ENCODE measurements at regions not wholly inside any gene's neighbourhood (a gene's known extent, or its start where the extent isn't known, plus 50 kb on each side); places are given as distances from the start of the nearest gene placed in this dataset.

DNA sequence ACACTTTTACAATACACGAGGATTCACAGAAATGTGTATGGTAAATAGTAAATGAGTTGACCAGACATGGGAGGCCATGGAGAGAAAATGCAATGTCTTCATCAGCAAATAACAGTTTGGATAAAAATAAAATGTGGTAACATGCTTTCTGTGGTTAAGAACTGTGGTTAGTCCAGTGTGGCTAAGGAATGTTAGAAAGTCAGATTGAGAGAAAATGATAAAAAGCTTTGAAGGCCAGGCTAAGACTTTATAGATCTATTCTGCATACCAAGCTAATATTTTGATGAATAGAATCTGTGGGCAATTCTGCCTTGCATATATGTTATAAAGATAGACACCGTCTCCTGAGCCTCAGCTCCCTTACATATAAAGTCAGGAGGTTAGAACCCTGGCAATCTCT lies 215.9 kb downstream of the SOX11 start:
- intact Hi-C loops (cut with DNase I): no loop called here
- DNase-seq: no peak

DNA sequence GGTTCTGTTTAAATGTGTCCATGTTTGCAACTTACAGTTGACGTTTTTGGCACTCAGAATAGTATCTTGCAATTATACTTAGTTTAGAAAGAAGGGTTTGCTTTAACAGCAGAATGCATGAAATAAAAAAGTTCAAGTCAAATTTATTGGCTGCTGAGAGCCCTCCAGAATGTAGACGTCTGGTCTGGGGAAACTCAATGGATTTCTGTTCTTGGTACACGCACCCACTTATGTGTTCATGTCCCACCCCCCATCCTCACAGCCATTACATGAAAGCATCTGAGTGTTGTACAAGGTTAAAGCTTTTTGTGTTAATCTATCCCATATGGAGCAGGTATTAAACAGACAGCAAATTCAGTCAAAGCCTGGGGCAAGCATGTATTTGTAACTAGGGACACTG lies 219.5 kb downstream of the SOX11 start:
- DNase-seq: no peak
- intact Hi-C loops (cut with DNase I): no loop called here

GRCh38 chr2:5913711-5914395 lies 221.7 kb downstream of the SOX11 start:
- intact Hi-C loops (cut with DNase I): no loop called here
- no peak for DNase-seq

GRCh38 chr2:5914811-5915611 lies 222.8 kb downstream of the SOX11 start:
- intact Hi-C loops (cut with DNase I): no loop called here
- DNase-seq: no peak

DNA sequence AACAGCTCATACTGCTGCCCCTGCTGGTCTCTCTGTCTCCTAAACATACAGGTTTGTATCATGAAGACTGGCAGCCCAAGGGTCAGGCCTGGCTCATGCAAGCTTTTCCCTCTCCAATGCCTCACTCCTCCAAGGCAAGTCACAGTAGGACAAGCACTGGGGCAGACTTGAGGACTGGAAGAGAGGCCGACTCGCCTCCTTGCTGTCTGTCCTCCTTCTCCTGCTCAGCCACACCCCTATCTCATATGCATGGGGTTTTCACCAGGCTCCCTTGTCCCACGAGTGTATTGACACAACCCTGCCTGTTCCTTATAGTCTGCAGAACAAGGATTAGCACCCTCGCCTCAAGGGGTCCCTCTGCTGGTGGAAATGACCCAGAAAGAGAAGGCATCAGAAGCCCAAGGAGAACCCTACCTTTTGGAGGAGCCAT lies 223.7 kb downstream of the SOX11 start:
- peak in 15 of 42 donors; percentile 18 to 78 (median 46) for DNase-seq
- intact Hi-C loops (cut with DNase I): no loop called here

DNA sequence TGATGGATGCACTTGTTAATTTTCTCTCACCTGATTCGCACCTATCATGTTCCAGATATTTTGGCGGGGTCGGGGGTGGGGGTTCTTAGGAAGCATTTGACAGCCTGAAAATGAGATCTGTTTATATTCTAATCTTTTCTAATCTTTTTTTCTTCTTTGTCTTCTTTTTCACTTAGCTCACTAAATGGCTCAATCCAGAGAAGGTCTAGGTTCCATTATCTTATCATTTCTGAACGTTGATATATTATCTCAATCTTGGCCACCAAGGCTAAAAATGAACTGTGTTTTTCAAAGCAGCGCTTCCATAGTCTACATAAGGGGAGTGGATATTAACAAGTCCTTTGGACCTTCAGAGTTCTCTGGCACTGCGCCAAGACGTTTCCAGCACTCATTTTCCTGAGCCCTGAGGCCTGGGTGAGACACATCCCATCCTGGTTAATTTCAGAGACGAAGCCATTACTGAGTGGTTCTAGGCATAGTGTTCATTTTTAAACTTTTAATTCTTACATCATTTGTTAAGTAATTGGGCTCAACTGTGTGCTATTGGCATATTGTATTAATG lies 229.0 kb downstream of the SOX11 start:
- no peak for DNase-seq
- intact Hi-C loops (cut with DNase I): no loop called here

DNA sequence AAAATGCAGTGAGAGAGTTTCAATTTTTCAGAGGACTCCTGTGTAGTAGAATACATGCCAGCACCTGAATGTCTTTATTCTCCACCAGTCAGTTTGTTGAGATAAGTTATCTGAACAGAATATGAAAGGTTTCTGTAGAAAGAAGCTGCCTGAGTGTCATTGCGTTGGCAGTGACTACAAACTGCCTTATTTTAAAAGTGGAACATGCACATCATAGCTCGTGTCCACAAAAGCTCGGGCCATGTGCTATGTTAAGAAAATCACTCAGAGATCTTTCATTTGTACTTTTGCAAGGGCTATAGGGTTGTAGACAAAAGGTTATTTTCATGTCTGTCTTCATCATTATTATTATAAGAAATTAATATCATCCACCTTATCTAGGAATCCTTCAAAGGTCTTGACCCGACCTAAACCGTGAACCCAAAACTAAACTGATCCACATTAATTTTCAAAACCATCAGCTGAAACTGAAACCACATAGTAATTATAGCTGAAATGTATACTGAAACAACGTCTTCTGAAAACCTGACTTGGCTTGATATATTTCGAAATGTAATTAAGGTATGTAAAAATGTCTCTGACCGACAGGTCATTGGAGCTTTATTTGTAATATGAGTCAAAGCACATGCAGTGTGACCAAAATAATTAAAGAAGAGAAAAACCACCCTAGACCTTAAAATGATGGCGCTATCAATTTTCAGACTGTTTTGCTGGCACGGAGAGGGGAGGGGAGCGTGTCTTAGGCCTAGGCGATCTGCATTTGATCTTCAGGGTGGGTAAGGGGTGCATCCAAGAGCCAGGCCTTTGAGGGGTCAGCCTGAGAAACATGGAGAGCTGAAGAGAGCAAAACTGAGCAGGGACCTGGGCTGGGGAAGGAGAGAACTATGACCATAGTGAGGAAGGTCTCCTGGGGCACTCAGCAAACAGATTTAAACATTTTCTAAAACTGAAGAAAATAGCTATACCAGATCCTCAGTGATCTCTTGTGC lies 232.1 kb downstream of the SOX11 start:
- no peak for DNase-seq
- intact Hi-C loops (cut with DNase I): no loop called here

- peak in 7 of 42 donors; percentile 20 to 64 (median 46) for DNase-seq
- intact Hi-C loops (cut with DNase I): no loop called here
Measured at GRCh38 chr2:5925604-5926003, 233.4 kb downstream of the SOX11 start.

GRCh38 chr2:5926871-5927512 lies 234.8 kb downstream of the SOX11 start:
- intact Hi-C loops (cut with DNase I): no loop called here
- DNase-seq: peak in 12 of 42 donors; percentile 27 to 69 (median 46)

- intact Hi-C loops (cut with DNase I): loop anchor here (10.0 kb wide), 1 partner anchor 152 kb away; no protein-coding TSS in a partner anchor
- peak; percentile 78 to 96 (median 89) for DNase-seq
Measured at GRCh38 chr2:5932556-5933469, 240.6 kb downstream of the SOX11 start.

DNA sequence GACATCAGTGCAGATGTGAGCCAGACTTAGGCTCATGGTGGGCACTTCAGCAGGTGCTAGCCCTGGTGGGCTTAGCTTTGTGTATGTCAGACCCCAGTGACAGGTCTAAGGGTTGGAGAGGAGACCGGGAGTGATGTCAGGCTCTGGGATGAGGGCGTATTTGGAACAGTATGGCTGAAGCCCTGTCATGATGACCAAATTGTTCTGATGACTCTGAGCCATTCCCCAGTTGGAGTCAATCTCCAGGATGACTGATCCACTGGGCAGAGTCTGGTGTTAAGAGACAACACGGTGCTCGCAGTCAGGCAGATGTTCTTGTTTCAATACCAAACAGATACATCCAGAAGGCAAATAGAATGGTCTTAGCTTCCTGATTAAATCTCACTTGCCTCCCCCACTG lies 241.5 kb downstream of the SOX11 start:
- intact Hi-C loops (cut with DNase I): loop anchor here (10.0 kb wide), 1 partner anchor 151 kb away; no protein-coding TSS in a partner anchor
- DNase-seq: peak in 13 of 42 donors; percentile 25 to 77 (median 42)

DNA sequence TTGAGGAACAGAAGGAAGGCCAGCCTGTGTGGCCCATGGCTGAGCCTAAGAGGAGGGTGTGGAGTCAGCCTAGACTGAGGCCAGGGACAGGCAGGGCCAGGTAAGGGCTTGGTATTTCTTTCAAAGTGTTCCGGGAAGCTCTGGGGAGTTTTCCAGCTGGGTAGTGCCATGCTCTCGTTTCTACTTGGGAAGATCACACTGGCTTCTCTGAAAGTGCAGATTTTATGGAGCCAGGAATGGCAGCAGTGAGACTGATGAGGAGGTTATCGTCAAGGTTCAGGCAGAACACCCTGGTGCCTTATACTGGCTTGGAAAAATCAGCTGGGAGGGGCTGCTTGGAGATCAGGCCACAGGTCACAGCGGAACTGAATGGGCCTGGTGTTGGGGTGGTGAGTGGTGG lies 245.1 kb downstream of the SOX11 start:
- no peak for DNase-seq
- intact Hi-C loops (cut with DNase I): loop anchor here (10.0 kb wide), 1 partner anchor 147 kb away; no protein-coding TSS in a partner anchor

DNA sequence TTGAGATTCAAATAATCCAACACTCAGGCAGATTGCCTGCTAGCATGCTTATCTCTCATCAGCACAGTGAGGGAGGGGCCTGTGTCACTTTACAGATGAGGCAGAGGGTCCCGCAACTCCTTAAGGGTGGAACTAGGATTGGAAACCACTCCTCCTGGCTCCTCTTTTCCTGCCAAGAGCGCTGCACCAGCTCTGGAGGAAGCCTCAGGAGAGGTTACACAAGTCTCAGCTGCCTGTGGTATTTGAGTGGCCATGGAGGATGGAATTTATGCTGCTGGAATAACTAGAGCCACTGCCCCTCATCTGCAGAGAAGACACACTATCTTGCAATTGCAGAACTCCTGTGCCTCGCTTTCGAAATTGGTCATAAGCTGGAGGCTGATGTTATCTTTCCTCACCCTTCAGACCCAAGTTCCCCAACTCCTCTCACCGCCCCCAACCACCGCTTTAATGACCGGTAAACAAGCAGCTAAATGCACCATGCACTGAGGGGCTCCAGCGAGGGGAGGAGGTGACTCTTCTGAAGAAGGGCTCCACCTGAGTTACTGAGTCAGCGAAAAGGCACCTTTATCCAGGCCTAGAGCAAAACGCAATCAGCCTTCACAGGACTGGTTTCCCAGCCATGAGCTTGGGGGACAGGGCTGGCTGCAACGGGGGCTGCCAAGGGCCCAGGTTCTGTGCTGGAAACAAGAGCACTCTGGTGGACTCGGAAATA lies 245.8 kb downstream of the SOX11 start:
- intact Hi-C loops (cut with DNase I): loop anchor here (10.0 kb wide), 1 partner anchor 147 kb away; no protein-coding TSS in a partner anchor
- no peak for DNase-seq

DNA sequence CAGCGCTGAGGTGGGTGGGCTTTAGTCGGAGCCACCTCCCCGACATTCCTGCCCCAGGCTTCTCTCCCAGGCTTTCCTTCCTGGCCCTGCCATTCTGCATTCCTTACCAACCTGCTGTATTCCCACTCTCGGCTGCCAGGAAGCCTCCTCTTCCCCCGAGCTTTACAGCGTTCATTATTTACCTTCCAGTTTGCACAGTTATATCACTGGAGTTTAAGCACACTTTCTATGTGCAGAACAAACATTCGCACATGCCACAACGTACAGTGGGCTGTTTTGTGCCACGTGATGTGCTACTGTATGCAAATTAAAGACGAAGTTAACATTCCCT lies 246.3 kb downstream of the SOX11 start:
- peak in 1 of 42 donors; percentile 23 for DNase-seq
- intact Hi-C loops (cut with DNase I): loop anchor here (10.0 kb wide), 1 partner anchor 146 kb away; no protein-coding TSS in a partner anchor

DNA sequence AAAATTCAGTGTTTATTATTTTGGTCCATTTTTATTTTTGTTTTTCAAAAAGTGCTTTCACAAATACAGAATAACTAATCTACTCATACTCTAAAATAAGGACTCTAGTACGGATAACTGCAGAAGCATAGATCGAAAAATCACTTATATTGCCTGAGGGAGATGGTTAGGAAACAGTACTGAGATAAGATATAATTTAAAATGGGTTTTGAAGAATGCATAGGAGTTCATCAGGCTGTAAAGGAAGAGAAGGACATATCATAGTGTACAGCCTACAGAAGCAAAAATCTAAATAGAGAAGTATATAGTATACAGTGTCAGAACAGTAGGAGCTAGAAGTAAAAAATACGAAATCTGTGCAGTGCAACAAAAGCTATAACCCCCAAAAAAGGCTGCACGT lies 247.4 kb downstream of the SOX11 start:
- no peak for DNase-seq
- intact Hi-C loops (cut with DNase I): loop anchor here (10.0 kb wide), 1 partner anchor 145 kb away; no protein-coding TSS in a partner anchor
